ENCODE measurements at regions not wholly inside any gene's neighbourhood (a gene's known extent, or its start where the extent isn't known, plus 50 kb on each side); places are given as distances from the start of the nearest gene placed in this dataset.

- no peak for TF ChIP-seq CTCF (IDR thresholded peaks at IDR 0.05 in 4 of 5, conservative IDR thresholded peaks at IDR 0.05 in 1 of 5)
- no peak for TF ChIP-seq POLR2A (IDR thresholded peaks at IDR 0.05)
Measured at GRCh38 chr5:107147589-107147988, 523.1 kb downstream of the EFNA5 start.
